GM12878 (cell line): ENCODE measurements at regions not wholly inside any gene's neighbourhood (a gene's known extent, or its start where the extent isn't known, plus 50 kb on each side); places are given as distances from the start of the nearest gene placed in this dataset.

Source experiments
- ATAC-seq: fragments of 200-7000 bp; cut with Tn5 transposase; 3 replicates; pipeline ENCODE4 v1.9.1; 2020; ENCODE audit warnings: mild to moderate bottlenecking, moderate library complexity
- BruUV-seq: library from RNA; stranded (reverse); fragments of 400-500 nt; replicated peaks from 2 replicates; lab custom pipeline; 2021; lab: Mats Ljungman, UMichigan
- CTCF ChIA-PET: fragments of 300-600 bp; sonication (Branson Sonifier 250); formaldehyde crosslinking; extraction: SDS; loops from one replicate; lab custom pipeline; 2021; ENCODE audit warnings: inconsistent platforms; lab: Yijun Ruan, JAX
- POLR2A ChIA-PET: fragments of 350-600 bp; formaldehyde crosslinking; extraction: SDS; loops from one replicate; lab custom pipeline; 2021; ENCODE audit warnings: inconsistent platforms; lab: Charles Lee
- RAD21 ChIA-PET: fragments of 300-600 bp; sonication (Branson Sonifier 250); formaldehyde crosslinking; loops from one replicate; lab custom pipeline; 2023; ENCODE audit warnings: antibody characterized with exemption; ENCODE audit not compliant: unreplicated experiment; lab: Charles Lee
- SMC1A ChIA-PET: fragments of 300-600 bp; sonication (Branson Sonifier 250); formaldehyde crosslinking; loops from one replicate; lab custom pipeline; 2023; ENCODE audit not compliant: unreplicated experiment, uncharacterized antibody; lab: Charles Lee
- DNase-seq: peaks from one replicate; pipeline ENCODE4 v3.0.0-alpha.2; 2011; ENCODE audit warnings: low read depth, low spot score
- FAIRE-seq: peaks from 3 replicates; lab custom pipeline; 2011; peaks lifted over from hg19 to GRCh38; lab: Jason Lieb, UNC
- H2AFZ ChIP-seq: 2 replicates; pipeline ENCODE4 v1.6.0; 2011; ENCODE audit warnings: low read depth, low read length, control low read depth; ENCODE audit not compliant: control insufficient read depth
- H3K27ac ChIP-seq: 2 replicates; pipeline ENCODE4 v1.5.1; 2011; ENCODE audit warnings: control low read depth; ENCODE audit not compliant: control insufficient read depth, insufficient read depth
- H3K27me3 ChIP-seq, 2 experiments: replicated peaks in 1 of 2; 2 replicates each; pipeline versions ENCODE4 v1.6.0 to v1.6.1; 2011; ENCODE audit warnings: low read length in 1 of 2; ENCODE audit not compliant: control insufficient read depth in 2 of 2, insufficient read depth in 2 of 2
- H3K36me3 ChIP-seq, 2 experiments: 2 replicates each; pipeline ENCODE4 v1.5.1; 2011; ENCODE audit warnings: low read length in 1 of 2; ENCODE audit not compliant: control insufficient read depth in 2 of 2, insufficient read depth in 2 of 2
- H3K4me1 ChIP-seq: 2 replicates; pipeline ENCODE4 v1.6.1; 2011; ENCODE audit warnings: mild to moderate bottlenecking, low read length, moderate library complexity, mixed read lengths; ENCODE audit not compliant: control insufficient read depth, insufficient read depth
- H3K4me2 ChIP-seq: 2 replicates; pipeline ENCODE4 v1.6.0; 2011; ENCODE audit warnings: control low read depth; ENCODE audit not compliant: control insufficient read depth, insufficient read depth
- H3K4me3 ChIP-seq: fragments of 200-600 bp; sonication (generic); 2 replicates; pipeline ENCODE4 v1.5.1; 2016
- H3K79me2 ChIP-seq: 2 replicates; pipeline ENCODE4 v1.6.0; 2011; ENCODE audit warnings: low read length; ENCODE audit not compliant: control insufficient read depth, insufficient read depth
- H3K9ac ChIP-seq: 2 replicates; pipeline ENCODE4 v1.8.0; 2011; ENCODE audit warnings: low read length, control low read depth, mixed read lengths; ENCODE audit not compliant: control insufficient read depth, insufficient read depth
- H3K9me3 ChIP-seq: replicated peaks from 3 replicates; pipeline ENCODE4 v1.5.1; 2011; ENCODE audit warnings: mild to moderate bottlenecking, low read length; ENCODE audit not compliant: control insufficient read depth, insufficient read depth
- H4K20me1 ChIP-seq: 2 replicates; pipeline ENCODE4 v1.6.0; 2011; ENCODE audit not compliant: control insufficient read depth, insufficient read depth
- ATF3 ChIP-seq: IDR thresholded peaks from 2 replicates; pipeline ENCODE4 v1.6.1; 2011; ENCODE audit warnings: low read depth, mild to moderate bottlenecking, low read length, moderate library complexity, borderline replicate concordance; ENCODE audit errors: extremely low read depth
- ATF7 ChIP-seq: fragments of 450-650 bp; IDR thresholded peaks from 2 replicates; pipeline ENCODE4 v1.6.1; 2016; ENCODE audit warnings: low read depth, mild to moderate bottlenecking
- BCLAF1 ChIP-seq: fragments of 450-650 bp; IDR thresholded peaks from 2 replicates; pipeline ENCODE4 v1.6.1; 2017; ENCODE audit warnings: antibody characterized with exemption, mild to moderate bottlenecking, moderate library complexity
- CBX5 ChIP-seq: sonication (generic); IDR thresholded peaks from 2 replicates; pipeline ENCODE4 v1.6.1; 2016; ENCODE audit warnings: low read depth, moderate library complexity, mild to moderate bottlenecking, inconsistent platforms
- CHD2 ChIP-seq: IDR thresholded peaks from 2 replicates; pipeline ENCODE4 v1.6.1; 2011; ENCODE audit warnings: low read depth, low read length, improper control_type of control experiment, borderline replicate concordance
- ESRRA ChIP-seq: IDR thresholded peaks from 2 replicates; pipeline ENCODE4 v1.6.1; 2012; ENCODE audit warnings: mild to moderate bottlenecking, low read length, improper control_type of control experiment
- MLLT1 ChIP-seq: fragments of 450-650 bp; IDR thresholded peaks from 2 replicates; pipeline ENCODE4 v1.6.1; 2016; ENCODE audit warnings: mild to moderate bottlenecking
- NBN ChIP-seq: fragments of 450-650 bp; IDR thresholded peaks from 2 replicates; pipeline ENCODE4 v1.6.1; 2016
- NR2C1 ChIP-seq: fragments of 450-650 bp; IDR thresholded peaks from 2 replicates; pipeline ENCODE4 v1.6.1; 2017; ENCODE audit warnings: antibody characterized with exemption, mild to moderate bottlenecking, moderate library complexity
- POLR2A ChIP-seq: IDR thresholded peaks from 2 replicates; pipeline ENCODE4 v1.6.1; 2011; ENCODE audit warnings: low read depth, mild to moderate bottlenecking, low read length
- SUPT20H ChIP-seq: IDR thresholded peaks from 2 replicates; pipeline ENCODE4 v1.6.1; 2011; ENCODE audit warnings: low read depth, mild to moderate bottlenecking, low read length, moderate library complexity, borderline replicate concordance; ENCODE audit not compliant: control insufficient read depth
- TBL1XR1 ChIP-seq: IDR thresholded peaks from 2 replicates; pipeline ENCODE4 v1.6.1; 2012; ENCODE audit warnings: low read depth, low read length, improper control_type of control experiment
- YY1 ChIP-seq: IDR thresholded peaks from 2 replicates; pipeline ENCODE4 v1.6.1; 2011; ENCODE audit warnings: low read depth, mild to moderate bottlenecking, low read length
- WGBS: methylation state at CpG from one replicate; pipeline ENCODE4 v1.1.6; 2016; ENCODE audit warnings: low lambda C conversion rate; ENCODE audit not compliant: insufficient replicate concordance, insufficient coverage; ENCODE audit errors: missing lambda C conversion rate; 5-methylcytosine and 5-hydroxymethylcytosine counted together
- in situ Hi-C: fragments of 300-500 bp; cut with MboI; formaldehyde crosslinking; loops from 9 replicates; pipeline ENCODE4 v1.14.3; 2018; ENCODE audit warnings: mixed read lengths
- intact Hi-C: fragments of 100-400 bp; cut with micrococcal nuclease; formaldehyde crosslinking; loops from one replicate; pipeline ENCODE4 v1.14.2; 2022; ENCODE audit not compliant: unreplicated experiment
- TF ChIP-seq, protein P1 (sequence below): IDR thresholded peaks from 2 replicates; pipeline ENCODE4 v1.6.1; 2012; ENCODE audit warnings: low read depth, low read length, improper control_type of control experiment
- TF ChIP-seq, protein P2 (sequence below): fragments of 450-650 bp; IDR thresholded peaks from 2 replicates; pipeline ENCODE4 v1.6.1; 2016; ENCODE audit warnings: mild to moderate bottlenecking
- TF ChIP-seq, protein P3 (sequence below): fragments of 450-650 bp; IDR thresholded peaks from 2 replicates; pipeline ENCODE4 v1.6.1; 2018; ENCODE audit warnings: borderline replicate concordance, mild to moderate bottlenecking; ENCODE audit not compliant: partially characterized antibody

DNA sequence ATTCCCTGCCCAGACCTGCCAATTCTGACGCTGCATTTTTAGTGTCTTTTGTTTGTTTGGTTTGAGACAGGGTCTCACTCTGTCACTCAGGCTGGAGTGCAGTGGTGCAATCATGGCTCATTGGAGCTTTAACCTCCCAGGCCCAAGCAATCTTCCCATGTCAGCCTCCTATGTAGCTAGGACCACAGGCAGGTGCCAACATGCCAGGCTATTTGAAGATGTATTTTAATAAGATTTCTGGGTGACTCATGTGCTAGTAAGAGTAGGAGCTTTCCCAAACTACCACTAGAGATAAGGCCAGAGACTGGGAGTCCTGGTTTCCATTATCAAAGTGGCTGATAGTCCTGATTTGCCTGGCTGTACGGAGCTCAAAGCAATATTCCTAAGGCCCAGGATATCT lies 693.3 kb downstream of the MED13L start:
- no TSS peak for BruUV-seq
- 19% methylated on average over 2 of the region's 2 CpGs for WGBS
- TF ChIP-seq, protein P1, sequence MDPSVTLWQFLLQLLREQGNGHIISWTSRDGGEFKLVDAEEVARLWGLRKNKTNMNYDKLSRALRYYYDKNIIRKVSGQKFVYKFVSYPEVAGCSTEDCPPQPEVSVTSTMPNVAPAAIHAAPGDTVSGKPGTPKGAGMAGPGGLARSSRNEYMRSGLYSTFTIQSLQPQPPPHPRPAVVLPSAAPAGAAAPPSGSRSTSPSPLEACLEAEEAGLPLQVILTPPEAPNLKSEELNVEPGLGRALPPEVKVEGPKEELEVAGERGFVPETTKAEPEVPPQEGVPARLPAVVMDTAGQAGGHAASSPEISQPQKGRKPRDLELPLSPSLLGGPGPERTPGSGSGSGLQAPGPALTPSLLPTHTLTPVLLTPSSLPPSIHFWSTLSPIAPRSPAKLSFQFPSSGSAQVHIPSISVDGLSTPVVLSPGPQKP = no peak
- no peak for TF ChIP-seq NR2C1
- TF ChIP-seq ATF7 = no peak
- no peak for TF ChIP-seq ESRRA
- no peak for TF ChIP-seq BCLAF1
- no peak for TF ChIP-seq TBL1XR1
- TF ChIP-seq, protein P2, sequence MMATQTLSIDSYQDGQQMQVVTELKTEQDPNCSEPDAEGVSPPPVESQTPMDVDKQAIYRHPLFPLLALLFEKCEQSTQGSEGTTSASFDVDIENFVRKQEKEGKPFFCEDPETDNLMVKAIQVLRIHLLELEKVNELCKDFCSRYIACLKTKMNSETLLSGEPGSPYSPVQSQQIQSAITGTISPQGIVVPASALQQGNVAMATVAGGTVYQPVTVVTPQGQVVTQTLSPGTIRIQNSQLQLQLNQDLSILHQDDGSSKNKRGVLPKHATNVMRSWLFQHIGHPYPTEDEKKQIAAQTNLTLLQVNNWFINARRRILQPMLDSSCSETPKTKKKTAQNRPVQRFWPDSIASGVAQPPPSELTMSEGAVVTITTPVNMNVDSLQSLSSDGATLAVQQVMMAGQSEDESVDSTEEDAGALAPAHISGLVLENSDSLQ = no peak
- no peak for TF ChIP-seq MLLT1
- TF ChIP-seq, protein P3, sequence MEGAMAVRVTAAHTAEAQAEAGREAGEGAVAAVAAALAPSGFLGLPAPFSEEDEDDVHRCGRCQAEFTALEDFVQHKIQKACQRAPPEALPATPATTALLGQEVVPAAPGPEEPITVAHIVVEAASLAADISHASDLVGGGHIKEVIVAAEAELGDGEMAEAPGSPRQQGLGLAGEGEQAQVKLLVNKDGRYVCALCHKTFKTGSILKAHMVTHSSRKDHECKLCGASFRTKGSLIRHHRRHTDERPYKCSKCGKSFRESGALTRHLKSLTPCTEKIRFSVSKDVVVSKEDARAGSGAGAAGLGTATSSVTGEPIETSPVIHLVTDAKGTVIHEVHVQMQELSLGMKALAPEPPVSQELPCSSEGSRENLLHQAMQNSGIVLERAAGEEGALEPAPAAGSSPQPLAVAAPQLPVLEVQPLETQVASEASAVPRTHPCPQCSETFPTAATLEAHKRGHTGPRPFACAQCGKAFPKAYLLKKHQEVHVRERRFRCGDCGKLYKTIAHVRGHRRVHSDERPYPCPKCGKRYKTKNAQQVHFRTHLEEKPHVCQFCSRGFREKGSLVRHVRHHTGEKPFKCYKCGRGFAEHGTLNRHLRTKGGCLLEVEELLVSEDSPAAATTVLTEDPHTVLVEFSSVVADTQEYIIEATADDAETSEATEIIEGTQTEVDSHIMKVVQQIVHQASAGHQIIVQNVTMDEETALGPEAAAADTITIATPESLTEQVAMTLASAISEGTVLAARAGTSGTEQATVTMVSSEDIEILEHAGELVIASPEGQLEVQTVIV = no peak
- TF ChIP-seq ATF3 = no peak
- TF ChIP-seq POLR2A = no peak
- no peak for TF ChIP-seq NBN
- no peak for TF ChIP-seq CBX5
- no peak for TF ChIP-seq SUPT20H
- no peak for TF ChIP-seq CHD2
- no peak for TF ChIP-seq YY1

More for the DNA sequence above, 693.3 kb downstream of the MED13L start:
- SMC1A ChIA-PET = no interaction called here
- Histone ChIP-seq H2AFZ (no peak overlapping the region), H3K9ac (no peak overlapping the region), H3K36me3 (no peaks in the 10 kb centered on the region), H3K4me2 (no peak overlapping the region), H3K9me3 (no peaks in the 10 kb centered on the region; the same call in 1 of the 3 replicates), H3K27ac (no peak overlapping the region), H3K27me3 (no peaks in the 10 kb centered on the region; a peak in 1 of 4 replicates), H3K4me1 (no peaks in the 10 kb centered on the region), H3K4me3 (no peak overlapping the region), H4K20me1 (no peaks in the 10 kb centered on the region), H3K79me2 (no peaks in the 10 kb centered on the region)
- POLR2A ChIA-PET = no interaction called here
- intact Hi-C loops = no loop called here
- RAD21 ChIA-PET = no interaction called here
- in situ Hi-C loops = no loop called here
- DNase-seq = no peak
- CTCF ChIA-PET = no interaction called here
- ATAC-seq = no peak
- no peak for FAIRE-seq
